ENCODE measurements at regions not wholly inside any gene's neighbourhood (a gene's known extent, or its start where the extent isn't known, plus 50 kb on each side); places are given as distances from the start of the nearest gene placed in this dataset.

GRCh38 chr2:17124575-17125318, 393.5 kb downstream of the RAD51AP2 start:
- H3K79me2 ChIP-seq (ENCODE audit: control insufficient read depth, insufficient read depth, low read length) = no peaks in the 10 kb centered on the region
- DNase-seq (ENCODE audit: low read depth, low spot score) (no peak), ATAC-seq (no peak), FAIRE-seq (no peak)
- no peaks in the 10 kb centered on the region for H3K4me1 ChIP-seq (ENCODE audit: control insufficient read depth, insufficient read depth, low read length)
- H3K4me2 ChIP-seq (ENCODE audit: control insufficient read depth, insufficient read depth) = no peak overlapping the region
- intact Hi-C loops (cut with micrococcal nuclease; ENCODE audit: unreplicated experiment) (no loop called here), in situ Hi-C loops (cut with MboI) (no loop called here)
- no peak overlapping the region for H3K27ac ChIP-seq (ENCODE audit: control insufficient read depth, insufficient read depth)
- no peaks in the 10 kb centered on the region for H4K20me1 ChIP-seq (ENCODE audit: control insufficient read depth, insufficient read depth)
- TF ChIP-seq POU2F2 (IDR thresholded peaks at IDR 0.05; ENCODE audit: borderline replicate concordance, low read depth, low read length) (no peak), STAT1 (conservative IDR thresholded peaks at IDR 0.05) (no peak), SREBF2 (IDR thresholded peaks at IDR 0.05; ENCODE audit: low read length) (no peak), REST (IDR thresholded peaks at IDR 0.05; ENCODE audit: low read depth, low read length) (no peak), TCF3 (IDR thresholded peaks at IDR 0.05; ENCODE audit: borderline replicate concordance, insufficient read depth, low read depth, low read length) (no peak)
- H3K27me3 ChIP-seq (replicated peaks in 1 of 2; ENCODE audit: control insufficient read depth in 2 of 2, insufficient read depth in 2 of 2, low read length in 1 of 2) = no peaks in the 10 kb centered on the region
- no TSS peak for BruUV-seq (replicated peaks)
- no peaks in the 10 kb centered on the region for H3K36me3 ChIP-seq (ENCODE audit: control insufficient read depth in 2 of 2, insufficient read depth in 2 of 2, low read length in 1 of 2)
- WGBS (ENCODE audit: insufficient coverage, insufficient replicate concordance, low lambda C conversion rate, missing lambda C conversion rate) = 48% methylated on average over 1 of the region's 1 CpG
- no peak overlapping the region for H2AFZ ChIP-seq (ENCODE audit: control insufficient read depth, low read depth, low read length)
- SMC1A ChIA-PET (ENCODE audit: uncharacterized antibody, unreplicated experiment) = no interaction called here
- POLR2A ChIA-PET = no interaction called here
- CTCF ChIA-PET = no interaction called here
- no peaks in the 10 kb centered on the region for H3K9me3 ChIP-seq (replicated peaks; ENCODE audit: control insufficient read depth, insufficient read depth, low read length)
- no peak overlapping the region for H3K9ac ChIP-seq (ENCODE audit: control insufficient read depth, insufficient read depth, low read length)
- RAD21 ChIA-PET (ENCODE audit: unreplicated experiment) = no interaction called here
- no peak overlapping the region for H3K4me3 ChIP-seq
